SU-DHL-6 (cell line): ENCODE measurements at regions not wholly inside any gene's neighbourhood (a gene's known extent, or its start where the extent isn't known, plus 50 kb on each side); places are given as distances from the start of the nearest gene placed in this dataset.

Source experiments
- H2AFZ ChIP-seq: fragments of 200-600 bp; sonication (generic); 2 replicates; pipeline ENCODE4 v1.6.1; 2014; ENCODE audit warnings: low read depth, mild to moderate bottlenecking, moderate library complexity, mixed read lengths, antibody characterized with exemption, low read length; ENCODE audit not compliant: severe bottlenecking
- H3F3A ChIP-seq: fragments of 200-600 bp; shearing (Covaris generic); 2 replicates; pipeline ENCODE4 v1.6.0; 2016; ENCODE audit warnings: antibody characterized with exemption, mild to moderate bottlenecking; ENCODE audit not compliant: insufficient read depth
- H3K27ac ChIP-seq: fragments of 200-600 bp; sonication (generic); 2 replicates; pipeline ENCODE4 v1.5.1; 2016; ENCODE audit warnings: low read depth, mild to moderate bottlenecking, low read length, moderate library complexity, mixed read lengths
- H3K27me3 ChIP-seq: fragments of 200-600 bp; sonication (generic), shearing (Covaris generic); 2 replicates; pipeline ENCODE4 v1.6.0; 2014; ENCODE audit warnings: mild to moderate bottlenecking, low read length
- H3K36me3 ChIP-seq: fragments of 200-600 bp; sonication (generic); 2 replicates; pipeline ENCODE4 v1.6.1; 2014; ENCODE audit warnings: mild to moderate bottlenecking, low read length, mixed read lengths
- H3K4me2 ChIP-seq: fragments of 300-600, 200-600 bp; shearing (Covaris generic), sonication (generic); 2 replicates; pipeline ENCODE4 v1.6.0; 2014; ENCODE audit warnings: low read length, low read depth, mild to moderate bottlenecking; ENCODE audit not compliant: poor library complexity, severe bottlenecking
- H3K4me3 ChIP-seq: fragments of 200-600 bp; sonication (generic); 2 replicates; pipeline ENCODE4 v1.5.1; 2014; ENCODE audit warnings: antibody characterized with exemption, low read length, mild to moderate bottlenecking, mixed read lengths; ENCODE audit not compliant: insufficient read depth, poor library complexity, severe bottlenecking
- H3K79me2 ChIP-seq: fragments of 200-600 bp; sonication (generic); 2 replicates; pipeline ENCODE4 v1.6.1; 2014; ENCODE audit warnings: mild to moderate bottlenecking, low read length, moderate library complexity; ENCODE audit not compliant: insufficient read depth
- H3K9ac ChIP-seq: fragments of 200-600 bp; sonication (generic); 2 replicates; pipeline ENCODE4 v1.7.0; 2014; ENCODE audit warnings: mild to moderate bottlenecking, low read length
- H3K9me2 ChIP-seq: fragments of 200-600 bp; sonication (generic); replicated peaks from 2 replicates; pipeline ENCODE4 v1.6.1; 2014; ENCODE audit warnings: low read length; ENCODE audit not compliant: insufficient read depth
- H3K9me3 ChIP-seq: fragments of 200-600 bp; sonication (generic); 2 replicates; pipeline ENCODE4 v1.6.1; 2014; ENCODE audit warnings: low read length, mixed read lengths; ENCODE audit not compliant: insufficient read depth
- H4K20me1 ChIP-seq: fragments of 200-600 bp; sonication (generic); 2 replicates; pipeline ENCODE4 v1.6.1; 2014; ENCODE audit warnings: low read depth, mild to moderate bottlenecking, antibody characterized with exemption, low read length, moderate library complexity, mixed read lengths
- EZH2phosphoT487 ChIP-seq: fragments of 200-600 bp; sonication (generic), shearing (Covaris generic); conservative IDR thresholded peaks from 2 replicates; pipeline ENCODE4 v1.6.1; 2018; ENCODE audit warnings: mild to moderate bottlenecking, antibody characterized with exemption, low read length, moderate library complexity, mixed read lengths
- TF ChIP-seq, protein P1 (sequence below): fragments of 200-600 bp; sonication (generic); IDR thresholded peaks from one replicate; pipeline ENCODE4 v1.5.1; 2017; ENCODE audit warnings: antibody characterized with exemption, mild to moderate bottlenecking, low read length, moderate library complexity; ENCODE audit not compliant: insufficient read depth, poor library complexity, severe bottlenecking

DNA sequence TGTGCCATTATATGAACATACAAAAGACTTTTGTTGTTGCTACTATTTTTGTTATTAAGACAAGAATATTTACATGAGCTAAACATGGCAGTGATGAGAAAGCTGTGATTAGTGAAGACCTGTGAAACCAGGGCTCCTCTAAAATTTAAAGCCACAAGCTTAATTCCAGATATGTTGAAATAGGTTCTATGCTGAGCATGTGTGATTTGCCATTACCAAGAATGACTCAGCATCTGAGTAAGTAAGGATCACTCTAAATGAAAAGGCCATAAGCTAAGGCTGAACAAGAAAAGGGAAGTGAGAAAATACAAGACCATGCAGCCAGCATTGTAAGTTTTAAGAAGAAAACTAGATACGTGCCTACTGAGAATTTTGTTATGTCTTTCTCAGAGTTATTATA lies 75.9 kb upstream of the CAMK2D start:
- peak overlapping the region; percentile 86 for H2AFZ ChIP-seq
- H3K79me2 ChIP-seq = no peaks in the 10 kb centered on the region
- H3K9me3 ChIP-seq = no peaks in the 10 kb centered on the region
- no peaks in the 10 kb centered on the region for H3K27me3 ChIP-seq
- no peak overlapping the region; the same call in 1 of the 2 replicates for H3K9ac ChIP-seq
- no peaks in the 10 kb centered on the region for H3K9me2 ChIP-seq
- H3K27ac ChIP-seq = peak overlapping the region; percentile 26; the same call in 1 of the 2 replicates
- no peak for TF ChIP-seq EZH2phosphoT487
- no peak overlapping the region for H3K4me3 ChIP-seq
- no peaks in the 10 kb centered on the region for H3F3A ChIP-seq
- H3K36me3 ChIP-seq = no peaks in the 10 kb centered on the region
- H4K20me1 ChIP-seq = no peaks in the 10 kb centered on the region
- H3K4me2 ChIP-seq = peak overlapping the region; percentile 45

GRCh38 chr4:113835005-113835404 lies 73.5 kb upstream of the CAMK2D start:
- H3K27me3 ChIP-seq = no peaks in the 10 kb centered on the region
- no peaks in the 10 kb centered on the region for H3K9me2 ChIP-seq
- no peaks in the 10 kb centered on the region for H4K20me1 ChIP-seq
- no peaks in the 10 kb centered on the region for H3F3A ChIP-seq
- no peaks in the 10 kb centered on the region for H3K9me3 ChIP-seq
- no peak overlapping the region for H3K27ac ChIP-seq
- no peak overlapping the region for H3K9ac ChIP-seq
- H3K79me2 ChIP-seq = no peaks in the 10 kb centered on the region
- no peak overlapping the region for H3K4me2 ChIP-seq
- no peak for TF ChIP-seq EZH2phosphoT487
- TF ChIP-seq, protein P1, sequence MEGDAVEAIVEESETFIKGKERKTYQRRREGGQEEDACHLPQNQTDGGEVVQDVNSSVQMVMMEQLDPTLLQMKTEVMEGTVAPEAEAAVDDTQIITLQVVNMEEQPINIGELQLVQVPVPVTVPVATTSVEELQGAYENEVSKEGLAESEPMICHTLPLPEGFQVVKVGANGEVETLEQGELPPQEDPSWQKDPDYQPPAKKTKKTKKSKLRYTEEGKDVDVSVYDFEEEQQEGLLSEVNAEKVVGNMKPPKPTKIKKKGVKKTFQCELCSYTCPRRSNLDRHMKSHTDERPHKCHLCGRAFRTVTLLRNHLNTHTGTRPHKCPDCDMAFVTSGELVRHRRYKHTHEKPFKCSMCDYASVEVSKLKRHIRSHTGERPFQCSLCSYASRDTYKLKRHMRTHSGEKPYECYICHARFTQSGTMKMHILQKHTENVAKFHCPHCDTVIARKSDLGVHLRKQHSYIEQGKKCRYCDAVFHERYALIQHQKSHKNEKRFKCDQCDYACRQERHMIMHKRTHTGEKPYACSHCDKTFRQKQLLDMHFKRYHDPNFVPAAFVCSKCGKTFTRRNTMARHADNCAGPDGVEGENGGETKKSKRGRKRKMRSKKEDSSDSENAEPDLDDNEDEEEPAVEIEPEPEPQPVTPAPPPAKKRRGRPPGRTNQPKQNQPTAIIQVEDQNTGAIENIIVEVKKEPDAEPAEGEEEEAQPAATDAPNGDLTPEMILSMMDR = no peak
- no peak overlapping the region for H3K4me3 ChIP-seq
- H2AFZ ChIP-seq = no peak overlapping the region
- no peaks in the 10 kb centered on the region for H3K36me3 ChIP-seq

GRCh38 chr4:113834298-113834697 lies 72.8 kb upstream of the CAMK2D start:
- no peak overlapping the region for H3K9ac ChIP-seq
- H3K79me2 ChIP-seq = no peaks in the 10 kb centered on the region
- H3K36me3 ChIP-seq = no peaks in the 10 kb centered on the region
- H3K27ac ChIP-seq = no peak overlapping the region
- no peak overlapping the region for H3K4me3 ChIP-seq
- TF ChIP-seq EZH2phosphoT487 = no peak
- TF ChIP-seq, protein P1 = no peak
- H3K27me3 ChIP-seq = no peaks in the 10 kb centered on the region
- no peaks in the 10 kb centered on the region for H3K9me3 ChIP-seq
- H3F3A ChIP-seq = no peaks in the 10 kb centered on the region
- no peaks in the 10 kb centered on the region for H4K20me1 ChIP-seq
- no peak overlapping the region for H2AFZ ChIP-seq
- H3K9me2 ChIP-seq = no peaks in the 10 kb centered on the region
- H3K4me2 ChIP-seq = no peak overlapping the region

- no peaks in the 10 kb centered on the region for H3K36me3 ChIP-seq
- no peak overlapping the region for H3K9ac ChIP-seq
- H3K4me3 ChIP-seq = no peak overlapping the region
- no peak overlapping the region for H3K27ac ChIP-seq
- H3K9me3 ChIP-seq = no peaks in the 10 kb centered on the region
- TF ChIP-seq, protein P1 = no peak
- TF ChIP-seq EZH2phosphoT487 = no peak
- no peaks in the 10 kb centered on the region for H3K27me3 ChIP-seq
- no peaks in the 10 kb centered on the region for H3K9me2 ChIP-seq
- no peaks in the 10 kb centered on the region for H3F3A ChIP-seq
- no peaks in the 10 kb centered on the region for H4K20me1 ChIP-seq
- no peaks in the 10 kb centered on the region for H3K79me2 ChIP-seq
- no peak overlapping the region for H3K4me2 ChIP-seq
- H2AFZ ChIP-seq = no peak overlapping the region
These were observed 71.3 kb upstream of the CAMK2D start for GRCh38 chr4:113832803-113833202.
